ENCODE measurements at regions not wholly inside any gene's neighbourhood (a gene's known extent, or its start where the extent isn't known, plus 50 kb on each side); places are given as distances from the start of the nearest gene placed in this dataset.

DNA sequence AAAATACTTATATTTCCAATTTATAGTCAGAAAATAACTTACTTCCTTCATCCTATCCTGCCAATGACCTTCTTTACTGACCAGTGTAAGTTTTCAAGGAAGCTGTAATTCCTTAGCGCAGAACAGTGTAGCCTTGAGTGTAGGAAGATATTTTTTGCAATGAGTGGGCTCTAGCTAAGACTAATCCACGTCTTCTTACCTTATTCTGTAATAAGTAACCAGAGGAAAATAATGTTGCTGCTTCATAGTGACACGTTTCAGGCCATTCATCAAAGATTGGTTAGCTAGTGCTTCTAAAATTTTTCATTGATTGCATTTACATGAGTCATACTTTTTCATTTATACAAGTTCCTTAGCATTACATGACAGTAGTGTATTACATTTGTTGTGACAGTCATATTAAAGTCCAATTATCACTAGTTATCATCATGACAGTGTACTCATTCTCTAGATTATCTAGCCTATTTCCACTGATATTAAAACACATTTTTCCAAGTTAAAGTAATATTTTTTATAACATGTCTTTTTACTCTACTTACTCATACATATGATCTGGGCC lies 403.8 kb upstream of the EPHA3 start:
- Mint-ChIP-seq H3K4me3 (ENCODE audit: unreplicated experiment) (no peak overlapping the region), H3K9me3 (ENCODE audit: low read depth) (no peaks in the 10 kb centered on the region), H3K27ac (ENCODE audit: unreplicated experiment) (no peak overlapping the region), H3K4me1 (ENCODE audit: low read depth) (no peaks in the 10 kb centered on the region), H3K36me3 (ENCODE audit: low read depth) (no peaks in the 10 kb centered on the region), H3K27me3 (ENCODE audit: low read depth) (peaks cover 24% of the 10 kb centered on the region)
- DNase-seq (ENCODE audit: low spot score): no peak
- TF ChIP-seq, protein P1, sequence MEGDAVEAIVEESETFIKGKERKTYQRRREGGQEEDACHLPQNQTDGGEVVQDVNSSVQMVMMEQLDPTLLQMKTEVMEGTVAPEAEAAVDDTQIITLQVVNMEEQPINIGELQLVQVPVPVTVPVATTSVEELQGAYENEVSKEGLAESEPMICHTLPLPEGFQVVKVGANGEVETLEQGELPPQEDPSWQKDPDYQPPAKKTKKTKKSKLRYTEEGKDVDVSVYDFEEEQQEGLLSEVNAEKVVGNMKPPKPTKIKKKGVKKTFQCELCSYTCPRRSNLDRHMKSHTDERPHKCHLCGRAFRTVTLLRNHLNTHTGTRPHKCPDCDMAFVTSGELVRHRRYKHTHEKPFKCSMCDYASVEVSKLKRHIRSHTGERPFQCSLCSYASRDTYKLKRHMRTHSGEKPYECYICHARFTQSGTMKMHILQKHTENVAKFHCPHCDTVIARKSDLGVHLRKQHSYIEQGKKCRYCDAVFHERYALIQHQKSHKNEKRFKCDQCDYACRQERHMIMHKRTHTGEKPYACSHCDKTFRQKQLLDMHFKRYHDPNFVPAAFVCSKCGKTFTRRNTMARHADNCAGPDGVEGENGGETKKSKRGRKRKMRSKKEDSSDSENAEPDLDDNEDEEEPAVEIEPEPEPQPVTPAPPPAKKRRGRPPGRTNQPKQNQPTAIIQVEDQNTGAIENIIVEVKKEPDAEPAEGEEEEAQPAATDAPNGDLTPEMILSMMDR (IDR thresholded peaks at IDR 0.05): no peak

DNA sequence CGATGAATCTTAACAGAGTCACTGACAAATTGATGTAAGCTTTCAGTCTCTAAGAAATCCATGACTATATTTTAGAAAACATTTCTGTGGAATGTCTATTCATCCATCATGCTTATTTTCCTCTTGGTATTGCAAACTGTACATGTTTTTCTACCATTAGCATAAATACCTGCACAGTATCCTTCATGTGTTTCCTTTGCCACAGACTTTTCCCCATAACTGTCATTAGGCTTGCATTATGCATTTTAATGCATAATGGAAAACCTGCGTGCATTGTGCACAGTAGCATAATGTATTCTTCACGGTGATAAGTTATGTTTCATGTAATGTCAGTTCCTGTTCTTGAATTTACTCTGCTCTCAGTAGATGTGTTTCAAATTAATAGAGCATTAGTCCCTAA lies 403.1 kb upstream of the EPHA3 start:
- H3K36me3 Mint-ChIP-seq (ENCODE audit: low read depth): no peaks in the 10 kb centered on the region
- H3K9me3 Mint-ChIP-seq (ENCODE audit: low read depth): no peaks in the 10 kb centered on the region
- TF ChIP-seq, protein P1 (IDR thresholded peaks at IDR 0.05): no peak
- peaks cover 22% of the 10 kb centered on the region for H3K27me3 Mint-ChIP-seq (ENCODE audit: low read depth)
- no peak overlapping the region for H3K27ac Mint-ChIP-seq (ENCODE audit: unreplicated experiment)
- H3K4me1 Mint-ChIP-seq (ENCODE audit: low read depth): no peaks in the 10 kb centered on the region
- no peak for DNase-seq (ENCODE audit: low spot score)
- no peak overlapping the region for H3K4me3 Mint-ChIP-seq (ENCODE audit: unreplicated experiment)

DNA sequence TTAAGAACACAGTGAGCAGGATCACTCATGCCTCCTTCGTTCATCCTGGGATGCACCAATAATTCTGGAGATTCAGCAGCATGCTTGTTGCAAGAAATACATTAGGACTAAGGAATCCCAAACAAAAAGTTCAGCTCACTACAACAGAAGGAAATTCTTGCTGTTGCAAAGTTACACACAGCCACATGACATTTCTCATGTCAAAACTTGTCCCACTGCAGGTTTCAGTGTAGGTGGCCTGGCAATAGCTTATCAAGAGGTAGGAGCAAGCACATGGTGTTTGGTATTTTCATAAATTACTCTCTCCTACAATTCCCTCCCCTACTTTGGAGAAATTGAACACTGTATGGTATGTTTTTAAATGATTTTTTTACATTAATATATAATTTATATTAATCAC lies 399.6 kb upstream of the EPHA3 start:
- TF ChIP-seq, protein P1 (IDR thresholded peaks at IDR 0.05): no peak

DNA sequence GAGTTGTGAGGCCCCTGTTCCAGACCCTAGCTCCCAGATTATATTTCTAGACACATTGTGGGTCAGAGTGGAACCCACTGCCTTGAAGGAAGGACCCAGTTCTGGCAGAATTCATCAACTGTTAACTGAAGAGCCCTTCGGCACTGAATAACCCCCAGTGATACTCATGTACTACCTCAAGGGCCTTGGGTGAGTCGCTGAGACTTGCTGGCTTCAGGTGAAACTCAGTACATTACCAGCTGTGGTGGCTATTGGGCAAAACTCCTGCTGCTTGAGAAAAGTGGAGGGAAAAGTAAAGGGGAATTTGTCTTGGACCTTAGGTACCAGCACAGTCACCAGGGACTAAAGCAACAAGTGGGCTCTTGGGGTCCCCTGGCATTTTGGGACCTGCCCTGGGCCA lies 394.9 kb upstream of the EPHA3 start:
- no peaks in the 10 kb centered on the region for H3K4me1 Mint-ChIP-seq (ENCODE audit: low read depth)
- no peaks in the 10 kb centered on the region for H3K36me3 Mint-ChIP-seq (ENCODE audit: low read depth)
- DNase-seq (ENCODE audit: low spot score): no peak
- TF ChIP-seq, protein P1 (IDR thresholded peaks at IDR 0.05): no peak
- no peak overlapping the region for H3K4me3 Mint-ChIP-seq (ENCODE audit: unreplicated experiment)
- H3K9me3 Mint-ChIP-seq (ENCODE audit: low read depth): peaks cover 4% of the 10 kb centered on the region
- H3K27me3 Mint-ChIP-seq (ENCODE audit: low read depth): peaks cover 2% of the 10 kb centered on the region
- no peak overlapping the region for H3K27ac Mint-ChIP-seq (ENCODE audit: unreplicated experiment)

More for the DNA sequence above, 399.6 kb upstream of the EPHA3 start:
- Mint-ChIP-seq H3K4me3 (ENCODE audit: unreplicated experiment) (no peak overlapping the region), H3K36me3 (ENCODE audit: low read depth) (no peaks in the 10 kb centered on the region), H3K27me3 (ENCODE audit: low read depth) (peaks cover 7% of the 10 kb centered on the region), H3K4me1 (ENCODE audit: low read depth) (no peaks in the 10 kb centered on the region), H3K27ac (ENCODE audit: unreplicated experiment) (no peak overlapping the region), H3K9me3 (ENCODE audit: low read depth) (no peaks in the 10 kb centered on the region)
- no peak for DNase-seq (ENCODE audit: low spot score)

DNA sequence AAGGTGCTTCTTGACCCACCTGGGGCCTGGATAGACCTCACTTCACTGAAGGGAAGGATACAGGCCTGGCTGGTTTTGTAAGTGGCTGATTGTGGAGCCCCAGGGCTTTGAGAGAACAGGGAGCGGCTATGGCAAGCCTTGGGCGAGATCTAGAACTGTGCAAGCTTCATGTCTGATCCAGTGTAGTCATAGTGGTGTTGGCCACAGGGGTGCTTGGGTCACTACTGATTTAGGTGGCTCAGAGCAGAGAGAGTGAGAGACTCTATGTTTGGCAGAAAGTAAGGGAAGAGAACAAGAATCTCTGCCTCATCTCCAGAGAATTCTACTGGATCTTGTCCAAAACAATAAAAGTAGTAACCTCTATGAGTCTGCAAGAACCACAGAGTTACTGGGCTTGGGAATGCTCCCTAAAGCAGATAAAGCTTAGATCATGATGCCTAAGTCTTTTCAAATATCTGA lies 394.2 kb upstream of the EPHA3 start:
- DNase-seq (ENCODE audit: low spot score): no peak
- Mint-ChIP-seq H3K27ac (ENCODE audit: unreplicated experiment) (no peak overlapping the region), H3K4me1 (ENCODE audit: low read depth) (no peaks in the 10 kb centered on the region), H3K27me3 (ENCODE audit: low read depth) (peaks cover 2% of the 10 kb centered on the region), H3K4me3 (ENCODE audit: unreplicated experiment) (no peak overlapping the region), H3K9me3 (ENCODE audit: low read depth) (peaks cover 4% of the 10 kb centered on the region), H3K36me3 (ENCODE audit: low read depth) (no peaks in the 10 kb centered on the region)
- TF ChIP-seq, protein P1 (IDR thresholded peaks at IDR 0.05): no peak

All from chondrocyte (in vitro differentiated cells).